KOPT-K1 (cell line): ENCODE measurements at regions not wholly inside any gene's neighbourhood (a gene's known extent, or its start where the extent isn't known, plus 50 kb on each side); places are given as distances from the start of the nearest gene placed in this dataset.

Experiments
- H3K27ac ChIP-seq: fragments of 200-600 bp; sonication (generic); 2 replicates; pipeline ENCODE4 v1.5.1; 2016; ENCODE audit warnings: antibody characterized with exemption, mild to moderate bottlenecking, low read depth, low read length; ENCODE audit not compliant: poor library complexity, severe bottlenecking
- H3K36me3 ChIP-seq: fragments of 200-600 bp; sonication (generic); 2 replicates; pipeline ENCODE4 v1.5.1; 2017; ENCODE audit warnings: antibody characterized with exemption, mild to moderate bottlenecking, low read length, moderate library complexity; ENCODE audit not compliant: insufficient read depth
- H3K9me3 ChIP-seq: fragments of 200-600 bp; sonication (generic); 2 replicates; pipeline ENCODE4 v1.5.1; 2017; ENCODE audit warnings: antibody characterized with exemption, low read length, mild to moderate bottlenecking; ENCODE audit not compliant: insufficient read depth, poor library complexity, severe bottlenecking

GRCh38 chr2:13533524-13533922, 816.8 kb downstream of the TRIB2 start:
- H3K36me3 ChIP-seq = no peaks in the 10 kb centered on the region
- H3K9me3 ChIP-seq = no peaks in the 10 kb centered on the region
- no peak overlapping the region for H3K27ac ChIP-seq

GRCh38 chr2:13536941-13537340, 820.2 kb downstream of the TRIB2 start:
- Histone ChIP-seq H3K27ac (no peak overlapping the region), H3K9me3 (no peaks in the 10 kb centered on the region)

GRCh38 chr2:13537771-13538349, 821.1 kb downstream of the TRIB2 start:
- no peak overlapping the region for H3K27ac ChIP-seq
- no peaks in the 10 kb centered on the region for H3K9me3 ChIP-seq
- no peaks in the 10 kb centered on the region for H3K36me3 ChIP-seq

More at GRCh38 chr2:13536941-13537340, 820.2 kb downstream of the TRIB2 start:
- no peaks in the 10 kb centered on the region for H3K36me3 ChIP-seq

GRCh38 chr2:13539296-13539695, 822.6 kb downstream of the TRIB2 start:
- no peaks in the 10 kb centered on the region for H3K9me3 ChIP-seq
- H3K36me3 ChIP-seq = no peaks in the 10 kb centered on the region
- no peak overlapping the region for H3K27ac ChIP-seq

GRCh38 chr2:13542061-13542460, 825.3 kb downstream of the TRIB2 start:
- Histone ChIP-seq H3K27ac (no peak overlapping the region), H3K36me3 (no peaks in the 10 kb centered on the region), H3K9me3 (no peaks in the 10 kb centered on the region)

- Histone ChIP-seq H3K36me3 (no peaks in the 10 kb centered on the region), H3K9me3 (no peaks in the 10 kb centered on the region), H3K27ac (no peak overlapping the region)
Measured at GRCh38 chr2:13542642-13543041, 825.9 kb downstream of the TRIB2 start.

- Histone ChIP-seq H3K27ac (no peak overlapping the region), H3K9me3 (no peaks in the 10 kb centered on the region), H3K36me3 (no peaks in the 10 kb centered on the region)
Measured at GRCh38 chr2:13543550-13543949, 826.8 kb downstream of the TRIB2 start.

GRCh38 chr2:13545320-13545719, 828.6 kb downstream of the TRIB2 start:
- Histone ChIP-seq H3K9me3 (no peaks in the 10 kb centered on the region), H3K27ac (no peak overlapping the region), H3K36me3 (no peaks in the 10 kb centered on the region)

GRCh38 chr2:13546131-13546530, 829.4 kb downstream of the TRIB2 start:
- no peak overlapping the region for H3K27ac ChIP-seq
- H3K9me3 ChIP-seq = no peaks in the 10 kb centered on the region
- H3K36me3 ChIP-seq = no peaks in the 10 kb centered on the region

GRCh38 chr2:13550285-13551231, 833.8 kb downstream of the TRIB2 start:
- H3K27ac ChIP-seq = no peak overlapping the region
- no peaks in the 10 kb centered on the region for H3K36me3 ChIP-seq
- no peaks in the 10 kb centered on the region for H3K9me3 ChIP-seq

- Histone ChIP-seq H3K27ac (no peak overlapping the region), H3K36me3 (no peaks in the 10 kb centered on the region), H3K9me3 (no peaks in the 10 kb centered on the region)
Measured at GRCh38 chr2:13558368-13558767, 841.6 kb downstream of the TRIB2 start.

GRCh38 chr2:13560322-13560721, 843.6 kb downstream of the TRIB2 start:
- H3K27ac ChIP-seq = no peak overlapping the region
- H3K36me3 ChIP-seq = no peaks in the 10 kb centered on the region
- no peaks in the 10 kb centered on the region for H3K9me3 ChIP-seq

- H3K9me3 ChIP-seq = no peaks in the 10 kb centered on the region
- no peaks in the 10 kb centered on the region for H3K36me3 ChIP-seq
- H3K27ac ChIP-seq = no peak overlapping the region
Measured at GRCh38 chr2:13572466-13572865, 855.7 kb downstream of the TRIB2 start.

- H3K36me3 ChIP-seq = no peaks in the 10 kb centered on the region
- no peak overlapping the region for H3K27ac ChIP-seq
- H3K9me3 ChIP-seq = no peaks in the 10 kb centered on the region
Measured at GRCh38 chr2:13574831-13575230, 858.1 kb downstream of the TRIB2 start.

GRCh38 chr2:13576406-13577036, 859.8 kb downstream of the TRIB2 start:
- Histone ChIP-seq H3K36me3 (no peaks in the 10 kb centered on the region), H3K9me3 (no peaks in the 10 kb centered on the region), H3K27ac (no peak overlapping the region)
